Body of pancreas (tissue), 4 donors: ENCODE measurements at regions not wholly inside any gene's neighbourhood (a gene's known extent, or its start where the extent isn't known, plus 50 kb on each side); places are given as distances from the start of the nearest gene placed in this dataset.

Experiments used
- CTCF ChIP-seq, 7 experiments: fragments of 450-650 bp in 4 of 7; fragments of 200-600 bp in 3 of 7; sonication (generic) in 3 of 7; IDR thresholded peaks; one replicate each; pipeline ENCODE4 v1.5.1; 2016 to 2019; ENCODE audit warnings: antibody characterized with exemption in 7 of 7
- POLR2A ChIP-seq, 3 donors: fragments of 450-650 bp; IDR thresholded peaks; one replicate each; pipeline ENCODE4 v1.6.1; 2016; ENCODE audit warnings: antibody characterized with exemption in 3 of 3, mild to moderate bottlenecking in 2 of 3

GRCh38 chr2:226515344-226516055 is 284.1 kb downstream of the IRS1 start:
- TF ChIP-seq CTCF (IDR thresholded peaks at IDR 0.05) (no peak), POLR2A (IDR thresholded peaks at IDR 0.05) (no peak)
